ENCODE measurements at regions not wholly inside any gene's neighbourhood (a gene's known extent, or its start where the extent isn't known, plus 50 kb on each side); places are given as distances from the start of the nearest gene placed in this dataset.

DNA sequence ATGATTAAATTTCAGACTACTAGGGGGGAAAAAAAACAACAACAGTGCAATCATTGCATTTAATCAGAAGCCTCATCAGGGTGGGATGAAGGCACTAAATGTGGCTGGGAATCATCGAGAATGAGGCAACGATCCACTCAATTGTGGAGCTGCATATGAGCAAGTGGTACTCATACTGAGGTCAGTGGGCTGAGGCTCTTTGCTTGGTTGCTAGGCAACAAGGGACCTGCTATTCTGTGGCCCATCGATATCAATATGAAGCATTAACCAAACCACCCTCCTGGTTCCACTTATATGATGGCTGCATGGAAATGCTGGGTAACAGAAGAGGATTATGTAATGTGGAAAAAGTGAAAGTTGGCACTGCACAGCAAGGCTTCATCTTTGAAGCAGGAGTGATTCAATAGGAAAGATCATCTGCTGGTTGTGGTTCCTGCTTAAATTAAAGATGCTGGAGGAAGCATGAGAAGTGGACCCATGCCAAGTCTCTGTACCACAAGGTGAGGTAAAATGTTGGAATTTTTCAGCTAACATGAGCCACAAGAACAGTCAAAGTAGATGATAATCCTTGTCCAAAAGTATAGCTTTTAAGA lies 159.8 kb upstream of the HMHB1 start:
- Histone ChIP-seq H3K4me1 (ENCODE audit: insufficient read depth) (no peaks in the 10 kb centered on the region), H3K9me3 (ENCODE audit: low read depth) (no peaks in the 10 kb centered on the region), H3K9me2 (replicated peaks; ENCODE audit: insufficient read depth) (no peaks in the 10 kb centered on the region), H3K27ac (no peak overlapping the region), H3K27me3 (no peaks in the 10 kb centered on the region), H3K4me3 (no peak overlapping the region), H2AFZ (no peak overlapping the region), H3K36me3 (replicated peaks; ENCODE audit: insufficient read depth, low read depth) (no peaks in the 10 kb centered on the region), H3K79me2 (no peaks in the 10 kb centered on the region), H4K20me1 (ENCODE audit: insufficient read depth, poor library complexity, severe bottlenecking) (no peaks in the 10 kb centered on the region), H3K4me2 (no peak overlapping the region)
- TF ChIP-seq, protein P1, sequence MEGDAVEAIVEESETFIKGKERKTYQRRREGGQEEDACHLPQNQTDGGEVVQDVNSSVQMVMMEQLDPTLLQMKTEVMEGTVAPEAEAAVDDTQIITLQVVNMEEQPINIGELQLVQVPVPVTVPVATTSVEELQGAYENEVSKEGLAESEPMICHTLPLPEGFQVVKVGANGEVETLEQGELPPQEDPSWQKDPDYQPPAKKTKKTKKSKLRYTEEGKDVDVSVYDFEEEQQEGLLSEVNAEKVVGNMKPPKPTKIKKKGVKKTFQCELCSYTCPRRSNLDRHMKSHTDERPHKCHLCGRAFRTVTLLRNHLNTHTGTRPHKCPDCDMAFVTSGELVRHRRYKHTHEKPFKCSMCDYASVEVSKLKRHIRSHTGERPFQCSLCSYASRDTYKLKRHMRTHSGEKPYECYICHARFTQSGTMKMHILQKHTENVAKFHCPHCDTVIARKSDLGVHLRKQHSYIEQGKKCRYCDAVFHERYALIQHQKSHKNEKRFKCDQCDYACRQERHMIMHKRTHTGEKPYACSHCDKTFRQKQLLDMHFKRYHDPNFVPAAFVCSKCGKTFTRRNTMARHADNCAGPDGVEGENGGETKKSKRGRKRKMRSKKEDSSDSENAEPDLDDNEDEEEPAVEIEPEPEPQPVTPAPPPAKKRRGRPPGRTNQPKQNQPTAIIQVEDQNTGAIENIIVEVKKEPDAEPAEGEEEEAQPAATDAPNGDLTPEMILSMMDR (IDR thresholded peaks at IDR 0.05; ENCODE audit: poor library complexity) = no peak
- TF ChIP-seq EZH2phosphoT487 (IDR thresholded peaks at IDR 0.05; ENCODE audit: low read depth, severe bottlenecking, unreplicated experiment) (no peak), EZH2 (IDR thresholded peaks at IDR 0.05; ENCODE audit: borderline replicate concordance) (no peak)
- DNase-seq (ENCODE audit: low spot score) = no peak
- WGBS (ENCODE audit: low lambda C conversion rate, missing lambda C conversion rate) = 93% methylated on average over 3 of the region's 3 CpGs

DNA sequence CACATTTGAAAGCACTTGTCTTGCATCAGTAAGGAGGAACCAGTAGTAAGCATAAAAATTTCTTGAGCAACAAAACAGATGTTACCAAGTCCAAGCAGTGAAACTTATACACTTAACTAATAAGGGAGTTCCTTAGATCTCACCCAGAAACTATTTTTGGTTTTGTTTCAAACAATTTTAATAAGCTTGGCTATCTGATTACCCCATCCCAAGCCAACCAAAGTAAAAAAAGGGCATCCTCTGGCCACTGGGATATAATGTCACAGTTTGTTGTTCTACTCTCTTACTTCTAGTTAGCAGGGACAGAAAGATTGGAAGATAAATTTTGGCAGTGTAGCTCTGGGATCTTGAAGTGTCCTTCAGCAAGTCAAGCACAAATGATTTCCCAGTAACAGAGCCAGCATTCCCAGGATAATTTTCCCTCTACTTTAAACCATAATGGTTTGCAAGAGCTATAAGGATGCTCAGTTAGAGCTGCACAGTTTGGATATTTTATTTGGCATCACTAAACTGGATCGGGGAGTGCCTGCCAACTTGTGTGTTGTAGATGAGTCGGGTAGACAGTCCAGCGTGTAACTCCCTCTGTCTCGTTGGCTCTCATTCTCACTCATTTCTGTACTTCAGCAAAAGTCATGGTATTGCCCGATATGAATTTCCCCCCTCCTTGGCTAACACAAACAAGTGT lies 161.9 kb upstream of the HMHB1 start:
- no peaks in the 10 kb centered on the region for H3K27me3 ChIP-seq
- no peaks in the 10 kb centered on the region for H3K79me2 ChIP-seq
- 90% methylated on average over 5 of the region's 5 CpGs for WGBS (ENCODE audit: low lambda C conversion rate, missing lambda C conversion rate)
- no peaks in the 10 kb centered on the region for H3K36me3 ChIP-seq (replicated peaks; ENCODE audit: insufficient read depth, low read depth)
- no peak overlapping the region for H2AFZ ChIP-seq
- no peak overlapping the region for H3K4me3 ChIP-seq
- DNase-seq (ENCODE audit: low spot score) = no peak
- no peak overlapping the region for H3K4me2 ChIP-seq
- TF ChIP-seq EZH2phosphoT487 (IDR thresholded peaks at IDR 0.05; ENCODE audit: low read depth, severe bottlenecking, unreplicated experiment) (no peak), EZH2 (IDR thresholded peaks at IDR 0.05; ENCODE audit: borderline replicate concordance) (no peak)
- TF ChIP-seq, protein P1 (IDR thresholded peaks at IDR 0.05; ENCODE audit: poor library complexity) = no peak
- H3K9me3 ChIP-seq (ENCODE audit: low read depth) = no peaks in the 10 kb centered on the region
- H3K27ac ChIP-seq = no peak overlapping the region
- no peaks in the 10 kb centered on the region for H4K20me1 ChIP-seq (ENCODE audit: insufficient read depth, poor library complexity, severe bottlenecking)
- no peaks in the 10 kb centered on the region for H3K4me1 ChIP-seq (ENCODE audit: insufficient read depth)
- no peaks in the 10 kb centered on the region for H3K9me2 ChIP-seq (replicated peaks; ENCODE audit: insufficient read depth)

DNA sequence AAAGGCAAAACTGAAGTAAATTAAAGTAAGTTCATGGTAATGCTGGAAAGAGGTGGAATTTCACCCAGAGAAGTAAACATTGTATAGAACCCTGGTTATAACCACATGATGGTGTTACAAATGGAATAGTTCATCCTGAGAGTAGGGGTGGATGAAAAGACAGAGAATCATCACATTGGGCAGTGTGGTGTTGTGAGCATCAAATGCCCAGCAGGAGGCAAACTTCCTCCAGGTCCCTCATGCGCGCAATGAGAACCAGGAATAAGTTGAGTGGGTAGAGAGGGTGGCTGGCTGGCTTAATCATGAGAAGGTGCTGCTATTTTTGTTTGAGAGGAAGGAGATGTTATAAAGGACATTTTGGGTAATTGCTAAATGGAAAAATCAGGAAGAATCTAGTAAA lies 163.3 kb upstream of the HMHB1 start:
- H3K27ac ChIP-seq = no peak overlapping the region
- no peaks in the 10 kb centered on the region for H3K79me2 ChIP-seq
- no peak for DNase-seq (ENCODE audit: low spot score)
- no peak for TF ChIP-seq EZH2 (IDR thresholded peaks at IDR 0.05; ENCODE audit: borderline replicate concordance)
- TF ChIP-seq EZH2phosphoT487 (IDR thresholded peaks at IDR 0.05; ENCODE audit: low read depth, severe bottlenecking, unreplicated experiment) = no peak
- TF ChIP-seq, protein P1 (IDR thresholded peaks at IDR 0.05; ENCODE audit: poor library complexity) = no peak
- no peaks in the 10 kb centered on the region for H4K20me1 ChIP-seq (ENCODE audit: insufficient read depth, poor library complexity, severe bottlenecking)
- no peak overlapping the region for H3K4me3 ChIP-seq
- H3K4me2 ChIP-seq = no peak overlapping the region
- H2AFZ ChIP-seq = no peak overlapping the region
- H3K36me3 ChIP-seq (replicated peaks; ENCODE audit: insufficient read depth, low read depth) = no peaks in the 10 kb centered on the region
- H3K27me3 ChIP-seq = no peaks in the 10 kb centered on the region
- 96% methylated on average over 2 of the region's 2 CpGs for WGBS (ENCODE audit: low lambda C conversion rate, missing lambda C conversion rate)
- H3K9me2 ChIP-seq (replicated peaks; ENCODE audit: insufficient read depth) = no peaks in the 10 kb centered on the region
- H3K9me3 ChIP-seq (ENCODE audit: low read depth) = no peaks in the 10 kb centered on the region
- H3K4me1 ChIP-seq (ENCODE audit: insufficient read depth) = no peaks in the 10 kb centered on the region

Measured in hepatocyte (in vitro differentiated cells).